Aorta (tissue), 5 donors: ENCODE measurements at regions not wholly inside any gene's neighbourhood (a gene's known extent, or its start where the extent isn't known, plus 50 kb on each side); places are given as distances from the start of the nearest gene placed in this dataset.

ENCODE experiments used
- ATAC-seq: fragments of 200-7000 bp; cut with Tn5 transposase; one replicate; pipeline ENCODE4 v1.9.1; 2022; ENCODE audit warnings: moderate library complexity; ENCODE audit not compliant: low FRiP score
- DNase-seq, 2 donors: peaks; one replicate each; pipeline ENCODE4 v3.0.0-alpha.2; 2020
- H3K27ac ChIP-seq, 2 donors: one replicate each; pipeline ENCODE4 v1.5.1; 2013; ENCODE audit warnings: low read length in 2 of 2, mild to moderate bottlenecking in 2 of 2, moderate library complexity in 2 of 2, control low read depth in 1 of 2, inconsistent platforms in 1 of 2, low read depth in 1 of 2
- H3K27me3 ChIP-seq, 2 donors: one replicate each; pipeline ENCODE4 v1.6.1; 2013; ENCODE audit warnings: control low read depth in 1 of 2, low read length in 1 of 2, mild to moderate bottlenecking in 1 of 2, moderate library complexity in 1 of 2; ENCODE audit not compliant: insufficient read depth in 2 of 2, control insufficient read depth in 1 of 2
- H3K36me3 ChIP-seq, 2 donors: one replicate each; pipeline ENCODE4 v1.6.1; 2013; ENCODE audit warnings: control low read depth in 1 of 2, low read length in 1 of 2, mild to moderate bottlenecking in 1 of 2; ENCODE audit not compliant: insufficient read depth in 2 of 2, control insufficient read depth in 1 of 2
- H3K4me1 ChIP-seq, 2 donors: one replicate each; pipeline ENCODE4 v1.6.1; 2013; ENCODE audit warnings: low read length in 2 of 2, control low read depth in 1 of 2, mild to moderate bottlenecking in 1 of 2, moderate library complexity in 1 of 2; ENCODE audit not compliant: insufficient read depth in 2 of 2, control insufficient read depth in 1 of 2
- H3K4me3 ChIP-seq, 2 donors: one replicate each; pipeline ENCODE4 v1.5.1; 2013; ENCODE audit warnings: low read length in 2 of 2, control low read depth in 1 of 2, mild to moderate bottlenecking in 1 of 2
- H3K9me3 ChIP-seq: one replicate; pipeline ENCODE4 v1.6.1; 2013; ENCODE audit warnings: mild to moderate bottlenecking, low read length; ENCODE audit not compliant: control insufficient read depth
- WGBS, 2 donors: extraction: QIAGEN DNeasy Blood & Tissue Kit; methylation state at CpG; one replicate each; pipeline ENCODE4 v1.1.7; 2013; 5-methylcytosine and 5-hydroxymethylcytosine counted together
- intact Hi-C, 2 donors: fragments of 100-400 bp; cut with DNase I; formaldehyde crosslinking; loops; one replicate each; pipeline versions ENCODE4 v1.14.2 to v1.15.0; 2022
- donor health status: healthy with polysubstance abuse.
- donor health status: Bipolar disorder and iron deficiency.
- donor health status: DM: no; HTN: no; CAD: no.
- donor health status: DM: no; HTN: no; CAD: no.
- donor health status: DM: yes; HTN: yes; CAD: no.

- Histone ChIP-seq H3K4me3 (no peak overlapping the region), H3K9me3 (no peaks in the 10 kb centered on the region), H3K27me3 (no peaks in the 10 kb centered on the region), H3K27ac (no peak overlapping the region), H3K4me1 (no peaks in the 10 kb centered on the region), H3K36me3 (no peaks in the 10 kb centered on the region)
- 97% methylated on average over 7 of the region's 7 CpGs for WGBS, 2 donors
- DNase-seq (no peak), ATAC-seq (no peak)
- intact Hi-C loops = no loop called here
Observed at GRCh38 chr2:111661286-111661940, 222.6 kb downstream of the ANAPC1 start.

- WGBS, 2 donors = 60 to 72% methylated on average over 6 of the region's 6 CpGs
- Histone ChIP-seq H3K27me3 (no peaks in the 10 kb centered on the region), H3K4me1 (no peaks in the 10 kb centered on the region), H3K36me3 (no peaks in the 10 kb centered on the region), H3K27ac (no peak overlapping the region), H3K4me3 (no peak overlapping the region), H3K9me3 (no peaks in the 10 kb centered on the region)
- DNase-seq (no peak), ATAC-seq (no peak)
- intact Hi-C loops = no loop called here
Observed at GRCh38 chr2:111662039-111662770, 221.8 kb downstream of the ANAPC1 start.

- ATAC-seq (no peak), DNase-seq (no peak)
- Histone ChIP-seq H3K4me3 (no peak overlapping the region), H3K27me3 (no peaks in the 10 kb centered on the region), H3K9me3 (no peaks in the 10 kb centered on the region), H3K36me3 (no peaks in the 10 kb centered on the region), H3K27ac (no peak overlapping the region), H3K4me1 (no peaks in the 10 kb centered on the region)
- intact Hi-C loops = no loop called here
- 81 to 82% methylated on average over 7 of the region's 7 CpGs for WGBS, 2 donors
Observed at GRCh38 chr2:111662771-111663470, 221.1 kb downstream of the ANAPC1 start.

- DNase-seq (no peak), ATAC-seq (no peak)
- Histone ChIP-seq H3K4me3 (no peak overlapping the region), H3K4me1 (no peaks in the 10 kb centered on the region), H3K36me3 (no peaks in the 10 kb centered on the region), H3K27me3 (no peaks in the 10 kb centered on the region), H3K27ac (no peak overlapping the region), H3K9me3 (no peaks in the 10 kb centered on the region)
- WGBS, 2 donors = 83 to 87% methylated on average over 13 of the region's 13 CpGs
- intact Hi-C loops = no loop called here
Observed at GRCh38 chr2:111663471-111664274, 220.3 kb downstream of the ANAPC1 start.

- Histone ChIP-seq H3K9me3 (no peaks in the 10 kb centered on the region), H3K27me3 (no peaks in the 10 kb centered on the region), H3K4me3 (no peak overlapping the region), H3K27ac (no peak overlapping the region), H3K36me3 (no peaks in the 10 kb centered on the region), H3K4me1 (no peaks in the 10 kb centered on the region)
- intact Hi-C loops = no loop called here
- 95 to 97% methylated on average over 4 of the region's 4 CpGs for WGBS, 2 donors
- DNase-seq (no peak), ATAC-seq (no peak)
Observed at GRCh38 chr2:111664275-111664850, 219.6 kb downstream of the ANAPC1 start.

- no peak for DNase-seq
- no peak for ATAC-seq
- 94 to 95% methylated on average over 7 of the region's 7 CpGs for WGBS, 2 donors
- intact Hi-C loops = loop anchor here (5.0 kb wide), 2 partner anchors 548 to 853 kb away; no protein-coding TSS in a partner anchor
- Histone ChIP-seq H3K27ac (no peak overlapping the region), H3K36me3 (no peaks in the 10 kb centered on the region), H3K4me3 (no peak overlapping the region), H3K4me1 (no peaks in the 10 kb centered on the region), H3K9me3 (no peaks in the 10 kb centered on the region), H3K27me3 (no peaks in the 10 kb centered on the region)
Observed at GRCh38 chr2:111665011-111665410, 219.0 kb downstream of the ANAPC1 start.

- no peak for ATAC-seq
- no peak overlapping the region for H3K27ac ChIP-seq
- intact Hi-C loops = loop anchor here (2.0 to 5.0 kb wide), 3 partner anchors 548 to 853 kb away; no protein-coding TSS in a partner anchor
- no peaks in the 10 kb centered on the region for H3K27me3 ChIP-seq
- H3K4me3 ChIP-seq = no peak overlapping the region
- no peaks in the 10 kb centered on the region for H3K36me3 ChIP-seq
- WGBS, 2 donors = 89 to 94% methylated on average over 3 of the region's 3 CpGs
- H3K4me1 ChIP-seq = no peaks in the 10 kb centered on the region
- DNase-seq = no peak
- no peaks in the 10 kb centered on the region for H3K9me3 ChIP-seq
Observed at GRCh38 chr2:111665551-111666116, 218.4 kb downstream of the ANAPC1 start.

GRCh38 chr2:111666160-111666559, 217.8 kb downstream of the ANAPC1 start:
- Histone ChIP-seq H3K36me3 (no peaks in the 10 kb centered on the region), H3K4me1 (no peaks in the 10 kb centered on the region), H3K4me3 (no peak overlapping the region), H3K27me3 (no peaks in the 10 kb centered on the region), H3K27ac (no peak overlapping the region), H3K9me3 (no peaks in the 10 kb centered on the region)
- DNase-seq (no peak), ATAC-seq (no peak)
- WGBS, 2 donors = 98 to 100% methylated on average over 2 of the region's 2 CpGs
- intact Hi-C loops = loop anchor here (2.0 to 5.0 kb wide), 3 partner anchors 549 to 854 kb away; no protein-coding TSS in a partner anchor
